WI38 (cell line): ENCODE measurements at regions not wholly inside any gene's neighbourhood (a gene's known extent, or its start where the extent isn't known, plus 50 kb on each side); places are given as distances from the start of the nearest gene placed in this dataset.

Experiments used
- H3K4me3 ChIP-seq: 2 replicates; pipeline ENCODE4 v1.5.1; 2011; ENCODE audit warnings: low read depth, mild to moderate bottlenecking, control low read depth, low read length
- CTCF ChIP-seq: IDR thresholded peaks from 2 replicates; pipeline ENCODE4 v1.5.1; 2012; ENCODE audit warnings: low read depth, mild to moderate bottlenecking, control low read depth, low read length

DNA sequence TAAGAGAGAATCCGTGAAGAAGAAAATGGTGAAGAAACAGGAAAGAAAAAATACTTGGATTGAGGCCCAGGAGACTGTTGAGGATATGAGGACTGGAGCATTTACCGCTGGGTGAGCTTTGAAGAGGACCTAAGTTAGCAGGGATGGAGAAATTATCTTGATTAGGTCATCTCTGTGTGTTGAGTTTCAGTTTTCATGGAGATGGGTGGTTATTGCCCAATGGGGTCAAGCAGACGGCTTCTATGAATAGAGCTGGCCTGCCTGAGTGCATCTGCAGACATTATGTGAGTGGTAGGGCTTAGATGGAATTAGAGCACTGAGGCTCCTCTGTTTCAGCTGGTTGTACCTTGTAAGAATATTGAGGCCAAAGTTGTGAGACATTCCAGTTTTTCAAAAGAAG lies 245.4 kb upstream of the FBXL7 start:
- no peak for TF ChIP-seq CTCF

GRCh38 chr5:15252331-15252730 lies 247.6 kb upstream of the FBXL7 start:
- TF ChIP-seq CTCF = no peak

More for the DNA sequence above, 245.4 kb upstream of the FBXL7 start:
- no peak overlapping the region for H3K4me3 ChIP-seq

GRCh38 chr5:15249152-15249551 lies 250.8 kb upstream of the FBXL7 start:
- no peak for TF ChIP-seq CTCF
- no peak overlapping the region for H3K4me3 ChIP-seq

More at GRCh38 chr5:15252331-15252730, 247.6 kb upstream of the FBXL7 start:
- no peak overlapping the region for H3K4me3 ChIP-seq

- no peak overlapping the region for H3K4me3 ChIP-seq
- no peak for TF ChIP-seq CTCF
These were observed 251.2 kb upstream of the FBXL7 start for GRCh38 chr5:15248731-15249130.

GRCh38 chr5:15245913-15246312 lies 254.1 kb upstream of the FBXL7 start:
- no peak overlapping the region for H3K4me3 ChIP-seq
- TF ChIP-seq CTCF = no peak

- H3K4me3 ChIP-seq = no peak overlapping the region
These were observed 256.5 kb upstream of the FBXL7 start for GRCh38 chr5:15243301-15244020.

More at GRCh38 chr5:15243301-15244020, 256.5 kb upstream of the FBXL7 start:
- no peak for TF ChIP-seq CTCF
